ENCODE measurements at regions not wholly inside any gene's neighbourhood (a gene's known extent, or its start where the extent isn't known, plus 50 kb on each side); places are given as distances from the start of the nearest gene placed in this dataset.
"Not testable (repeated sequence)": the region's sequence is repeated elsewhere in the genome, so short reads cannot be mapped to it uniquely, and the experiment has no call there.

DNA sequence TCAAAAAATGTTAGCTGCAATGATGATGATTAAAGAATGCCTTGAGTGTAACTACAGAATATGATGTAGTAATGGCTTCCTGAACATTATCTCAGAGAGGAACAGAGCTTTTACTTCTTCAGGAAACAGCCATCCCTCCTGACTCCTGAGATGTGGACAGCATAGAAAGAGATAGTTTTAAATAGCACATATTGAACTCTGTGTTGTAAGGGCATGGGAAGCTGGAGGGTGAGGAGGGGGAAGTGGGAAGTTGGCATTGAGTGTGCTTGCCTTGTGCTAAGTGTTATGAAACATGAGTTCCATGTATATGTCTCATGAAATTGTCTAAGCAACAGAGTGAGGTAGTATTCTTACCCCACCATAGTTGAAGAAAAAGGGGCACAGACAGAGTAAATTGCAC lies 161.5 kb upstream of the SLC28A3 start:
- no peak for FAIRE-seq
- DNase-seq (ENCODE audit: insufficient read length, low spot score), result no peak
- TF ChIP-seq POLR2A (IDR thresholded peaks at IDR 0.05; ENCODE audit: low read depth, low read length), result no peak

DNA sequence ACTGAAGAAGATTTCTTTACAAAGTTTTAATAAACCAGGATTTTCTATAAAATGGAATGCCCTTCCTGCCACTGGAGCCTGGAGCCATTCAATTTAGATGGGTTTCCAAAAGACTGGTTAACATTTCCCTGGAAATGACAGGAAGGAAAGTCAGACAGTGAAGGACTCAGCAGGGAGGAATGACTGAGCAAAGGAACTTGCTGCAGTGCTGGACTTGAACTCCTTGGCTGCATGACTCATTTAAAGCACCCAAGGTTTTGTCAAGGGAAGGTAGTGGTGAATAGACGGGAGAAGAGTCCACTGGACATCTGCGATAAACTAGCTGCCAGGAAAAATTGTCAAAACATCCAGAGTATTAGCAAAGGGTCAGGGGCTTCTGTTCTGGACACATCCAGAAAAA lies 163.8 kb upstream of the SLC28A3 start:
- DNase-seq (ENCODE audit: insufficient read length, low spot score) (no peak), FAIRE-seq (peak; percentile 64)
- TF ChIP-seq POLR2A (IDR thresholded peaks at IDR 0.05; ENCODE audit: low read depth, low read length), result no peak

DNA sequence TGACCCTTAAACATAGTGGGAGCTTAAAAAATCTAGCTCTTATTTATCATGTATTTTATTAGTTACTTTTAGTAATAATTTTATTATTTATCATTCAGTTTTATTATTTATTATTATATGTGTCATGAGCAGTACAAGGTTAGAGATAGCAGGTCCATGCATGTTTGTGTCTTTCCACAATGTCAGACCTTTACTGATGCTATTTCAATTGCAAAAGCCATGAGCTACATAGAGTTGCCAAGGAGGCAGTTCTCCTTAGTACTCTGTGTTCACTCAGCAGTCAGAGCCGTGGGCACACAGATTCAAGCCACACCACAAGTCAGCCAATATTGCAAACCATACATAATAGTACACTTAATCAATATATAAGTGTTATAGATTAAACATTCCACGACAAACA lies 157.9 kb upstream of the NTRK2 start:
- FAIRE-seq, result no peak
- TF ChIP-seq POLR2A (IDR thresholded peaks at IDR 0.05; ENCODE audit: low read depth, low read length), result no peak
- no peak for DNase-seq (ENCODE audit: insufficient read length, low spot score)

DNA sequence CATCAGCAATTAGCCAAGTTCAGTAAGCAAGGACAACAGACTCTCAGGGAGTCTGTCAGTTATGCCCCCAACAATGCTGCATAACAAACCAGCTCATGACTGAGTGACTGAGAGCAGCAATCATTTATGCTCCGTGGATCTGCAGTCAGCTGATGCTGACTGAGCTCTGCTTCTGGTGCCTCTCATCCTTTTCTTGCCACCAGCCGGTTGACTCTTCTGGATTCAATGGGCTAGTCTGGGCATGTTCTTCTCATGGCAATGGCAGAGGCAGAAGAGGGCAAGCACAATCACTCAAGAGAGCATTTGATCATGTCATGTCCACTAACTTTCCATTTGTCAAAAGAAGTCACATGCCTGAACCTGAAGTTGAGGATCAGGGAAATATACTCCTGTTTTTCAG lies 157.0 kb upstream of the NTRK2 start:
- no peak for TF ChIP-seq POLR2A (IDR thresholded peaks at IDR 0.05; ENCODE audit: low read depth, low read length)
- FAIRE-seq, result no peak
- DNase-seq (ENCODE audit: insufficient read length, low spot score), result no peak

DNA sequence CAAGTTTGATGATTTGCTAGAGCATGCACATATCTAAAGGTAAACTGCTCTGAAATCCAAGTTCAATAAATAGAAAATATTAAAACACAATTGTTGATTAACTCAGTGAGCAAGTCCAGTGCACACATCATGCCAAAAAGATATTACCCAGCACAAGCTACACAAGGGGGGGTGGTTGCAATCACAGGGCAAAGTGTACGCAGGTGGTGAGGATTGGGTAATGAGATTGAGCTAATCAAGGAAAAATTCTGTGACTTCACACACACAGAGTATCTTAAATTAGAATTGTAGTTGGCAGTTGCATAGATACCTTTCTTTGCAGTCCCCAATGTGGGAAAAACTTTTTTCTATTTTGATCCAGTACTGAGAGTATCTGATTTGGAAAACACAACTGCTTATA lies 156.1 kb upstream of the NTRK2 start:
- no peak for TF ChIP-seq POLR2A (IDR thresholded peaks at IDR 0.05; ENCODE audit: low read depth, low read length)
- DNase-seq (ENCODE audit: insufficient read length, low spot score), result no peak
- no peak for FAIRE-seq

DNA sequence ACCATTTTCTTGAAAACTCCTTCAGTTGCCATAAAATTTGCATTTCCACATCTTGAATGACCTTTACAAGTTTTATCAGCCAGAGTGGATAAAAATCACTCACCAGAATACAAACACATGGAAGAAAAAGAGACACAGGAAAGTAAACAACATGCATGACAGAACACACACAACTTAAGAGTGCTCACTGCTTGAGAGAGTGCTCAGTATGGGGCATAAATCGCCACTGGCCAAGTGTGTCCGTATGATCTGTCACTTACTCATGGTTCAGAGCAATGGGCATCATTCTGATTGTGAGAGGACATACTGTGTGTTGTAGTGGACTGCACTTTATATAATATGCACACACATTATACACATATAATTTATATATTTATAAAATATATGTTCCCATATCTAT lies 155.6 kb upstream of the NTRK2 start:
- FAIRE-seq (no peak), DNase-seq (ENCODE audit: insufficient read length, low spot score) (no peak)
- no peak for TF ChIP-seq POLR2A (IDR thresholded peaks at IDR 0.05; ENCODE audit: low read depth, low read length)

DNA sequence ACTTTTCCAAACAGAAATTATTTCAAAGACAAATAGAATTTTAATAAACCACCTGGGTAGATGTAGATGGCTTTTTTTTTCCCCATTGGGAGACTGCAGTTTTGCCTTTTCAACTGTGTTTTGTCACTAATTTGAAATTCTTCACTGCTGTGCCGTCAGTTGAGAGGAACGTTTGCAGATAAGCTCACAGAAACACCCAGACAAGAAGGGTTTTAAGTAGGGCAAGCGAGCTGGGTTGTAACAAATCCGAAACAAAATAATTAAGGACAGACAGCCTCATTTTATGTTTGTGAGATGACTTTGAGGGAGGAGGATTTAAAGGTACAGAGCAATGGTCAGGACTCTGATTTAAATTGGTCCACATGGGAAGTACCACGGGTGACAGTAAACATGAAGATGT lies 155.1 kb upstream of the NTRK2 start:
- FAIRE-seq (no peak), DNase-seq (ENCODE audit: insufficient read length, low spot score) (no peak)
- TF ChIP-seq POLR2A (IDR thresholded peaks at IDR 0.05; ENCODE audit: low read depth, low read length), result no peak

DNA sequence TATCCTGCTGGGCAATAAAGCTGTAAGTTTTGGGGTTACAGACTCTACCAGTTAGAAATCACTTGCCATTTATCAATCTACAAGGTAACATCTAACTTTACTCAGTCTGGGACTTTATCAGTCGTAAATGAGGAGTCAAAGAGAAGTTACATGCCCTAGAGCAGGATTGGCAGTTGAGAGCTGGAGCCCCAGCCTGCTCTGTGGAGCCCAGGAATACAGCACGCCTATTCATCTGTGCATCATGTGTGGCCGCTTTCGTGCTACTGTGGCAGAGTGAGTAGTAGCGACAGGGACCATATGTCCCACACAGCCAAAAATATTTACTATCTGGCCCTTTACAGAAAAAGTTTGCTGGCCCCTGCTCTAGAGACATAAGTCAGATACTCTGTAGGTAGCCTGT lies 152.5 kb upstream of the NTRK2 start:
- FAIRE-seq (no peak), DNase-seq (ENCODE audit: insufficient read length, low spot score) (no peak)
- no peak for TF ChIP-seq POLR2A (IDR thresholded peaks at IDR 0.05; ENCODE audit: low read depth, low read length)

DNA sequence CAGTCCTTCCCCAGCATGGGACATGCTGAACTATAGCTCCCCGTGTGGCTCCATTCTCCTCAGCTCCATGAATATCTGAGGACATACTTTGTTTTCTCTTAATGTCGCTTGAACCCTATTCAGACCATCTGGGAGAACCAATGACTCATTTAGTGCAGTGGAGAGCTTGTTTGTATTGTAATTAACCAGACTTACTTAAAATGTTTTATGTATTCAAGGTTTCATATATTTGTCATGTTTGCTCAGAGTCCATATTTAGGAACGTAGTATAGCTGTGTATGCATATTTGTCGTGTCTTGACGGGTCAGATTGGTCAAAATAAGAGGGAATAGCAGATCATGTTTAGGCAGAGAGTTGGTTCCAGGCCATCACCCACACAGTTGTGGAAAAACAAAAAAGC lies 150.1 kb upstream of the NTRK2 start:
- FAIRE-seq (no peak), DNase-seq (ENCODE audit: insufficient read length, low spot score) (no peak)
- TF ChIP-seq POLR2A (IDR thresholded peaks at IDR 0.05; ENCODE audit: low read depth, low read length), result no peak

DNA sequence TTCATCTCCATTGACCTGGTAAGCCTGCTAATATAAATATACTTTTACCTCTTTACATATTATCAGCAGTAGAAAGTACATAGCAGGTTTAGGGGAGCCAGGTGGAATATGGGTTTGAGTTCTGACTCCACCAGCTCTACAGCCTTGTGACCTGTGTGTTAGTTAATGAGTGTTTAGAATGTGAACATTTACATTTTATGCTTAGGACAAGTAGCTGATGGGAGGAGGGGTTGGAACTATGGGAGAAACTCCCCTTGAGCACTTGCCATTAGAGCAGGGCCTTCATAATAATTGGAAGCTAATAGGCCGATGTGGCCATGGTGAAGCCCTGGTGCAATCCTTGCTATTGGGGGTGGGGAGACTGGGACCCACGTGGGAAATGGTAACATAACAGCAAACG lies 148.3 kb upstream of the NTRK2 start:
- TF ChIP-seq POLR2A (IDR thresholded peaks at IDR 0.05; ENCODE audit: low read depth, low read length), result no peak
- FAIRE-seq (no peak), DNase-seq (ENCODE audit: insufficient read length, low spot score) (no peak)

DNA sequence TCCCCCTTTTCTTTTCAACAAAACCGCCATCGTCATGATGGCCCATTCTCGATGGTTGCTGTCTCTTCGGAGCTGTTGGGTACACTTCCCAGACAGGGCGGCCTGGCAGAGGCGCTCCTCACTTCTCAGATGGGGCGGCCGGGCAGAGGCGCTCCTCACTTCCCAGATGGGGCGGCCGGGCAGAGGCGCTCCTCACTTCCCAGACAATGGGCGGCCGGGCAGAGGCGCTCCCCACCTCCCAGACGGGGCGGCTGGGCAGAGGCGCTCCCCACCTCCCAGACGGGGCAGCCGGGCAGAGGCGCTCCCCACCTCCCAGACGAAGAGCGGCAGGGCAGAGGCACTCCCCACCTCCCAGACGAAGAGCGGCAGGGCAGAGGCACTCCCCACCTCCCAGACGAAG lies 143.3 kb upstream of the NTRK2 start:
- DNase-seq (ENCODE audit: insufficient read length, low spot score); FAIRE-seq: not testable (repeated sequence)

DNA sequence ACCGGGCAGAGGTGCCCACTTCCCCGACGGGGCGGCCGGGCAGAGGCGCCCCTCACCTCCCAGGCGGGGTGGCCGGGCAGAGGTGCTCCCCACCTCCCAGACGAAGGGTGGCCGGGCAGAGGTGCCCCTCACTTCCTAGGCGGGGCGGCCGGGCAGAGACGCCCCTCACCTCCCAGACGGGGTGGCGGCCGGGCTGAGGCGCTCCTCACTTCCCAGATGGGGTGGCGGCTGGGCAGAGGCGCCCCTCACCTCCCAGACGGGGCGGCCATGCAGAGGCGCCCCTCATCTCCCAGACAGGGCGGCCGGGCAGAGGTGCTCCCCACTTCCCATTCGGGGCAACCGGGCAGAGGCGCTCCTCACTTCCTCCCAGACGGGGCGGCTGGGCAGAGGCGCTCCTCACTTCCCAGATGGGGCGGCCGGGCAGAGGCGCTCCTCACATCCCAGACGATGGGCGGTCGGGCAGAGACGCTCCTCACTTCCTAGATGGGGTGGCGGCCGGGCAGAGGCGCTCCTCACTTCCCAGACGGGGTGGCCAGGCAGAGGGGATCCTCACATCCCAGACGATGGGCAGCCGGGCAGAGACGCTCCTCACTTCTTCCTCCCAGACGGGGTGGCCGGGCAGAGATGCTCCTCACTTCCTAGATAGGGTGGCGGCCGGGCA lies 142.3 kb upstream of the NTRK2 start:
- not testable (repeated sequence) for DNase-seq (ENCODE audit: insufficient read length, low spot score)

DNA sequence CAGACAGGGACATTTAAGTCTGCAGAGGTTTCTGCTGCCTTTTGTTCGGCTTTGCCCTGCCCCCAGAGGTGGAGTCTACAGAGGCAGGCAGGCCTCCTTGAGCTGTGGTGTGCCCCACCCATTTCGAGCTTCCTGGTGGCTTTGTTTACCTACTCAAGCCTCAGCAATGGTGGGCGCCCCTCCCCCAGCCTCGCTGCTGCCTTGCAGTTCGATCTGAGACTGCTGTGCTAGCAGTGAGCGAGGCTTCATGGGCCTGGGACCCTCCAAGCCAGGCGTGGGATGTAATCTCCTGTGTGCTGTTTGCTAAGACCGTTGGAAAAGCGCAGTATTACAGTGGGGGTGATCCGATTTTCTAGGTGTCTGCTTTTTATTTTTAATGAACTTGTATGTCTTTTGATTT lies 133.6 kb upstream of the NTRK2 start:
- not testable (repeated sequence) for FAIRE-seq; DNase-seq (ENCODE audit: insufficient read length, low spot score)

More for the DNA sequence above, 142.3 kb upstream of the NTRK2 start:
- FAIRE-seq, result not testable (repeated sequence)

DNA sequence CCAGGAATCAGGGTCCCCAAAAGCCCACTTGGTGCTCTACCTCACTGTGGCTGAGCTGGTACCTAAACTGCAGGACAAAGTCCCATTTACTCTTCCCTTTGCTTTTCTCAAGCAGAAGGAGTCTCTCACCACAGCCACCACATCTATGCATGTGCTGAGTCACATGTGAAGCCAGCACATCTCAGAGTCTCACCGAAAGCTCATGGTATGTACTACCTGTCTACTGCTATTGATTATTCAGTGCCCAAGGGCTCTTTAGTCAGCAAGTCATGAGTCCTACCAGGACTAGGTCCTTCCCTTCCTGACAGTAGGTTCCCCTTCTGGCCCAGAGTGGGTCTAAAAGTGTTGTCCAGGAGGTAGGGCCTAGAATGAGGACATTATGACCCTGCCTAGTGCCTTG lies 130.7 kb upstream of the NTRK2 start:
- no peak for TF ChIP-seq POLR2A (IDR thresholded peaks at IDR 0.05; ENCODE audit: low read depth, low read length)
- FAIRE-seq, result no peak

DNA sequence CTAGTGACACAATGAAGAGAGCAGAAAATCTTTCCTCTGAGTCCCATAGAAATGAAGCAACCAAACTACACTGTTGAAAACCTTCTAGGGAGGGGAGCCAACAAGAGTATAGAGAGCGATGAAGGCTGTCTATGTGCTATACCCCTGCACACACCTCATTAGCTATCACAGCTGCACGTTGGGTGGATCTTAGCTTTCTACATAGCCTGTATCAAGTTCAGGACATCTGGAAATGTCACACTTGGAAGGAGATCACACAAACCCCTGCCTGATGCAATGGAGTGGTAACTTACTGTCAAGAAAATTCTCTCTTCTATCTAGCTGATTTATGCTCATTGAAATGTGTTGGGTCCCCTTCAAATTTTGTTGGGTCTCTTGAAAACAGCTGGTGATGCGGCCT lies 127.0 kb upstream of the NTRK2 start:
- TF ChIP-seq POLR2A (IDR thresholded peaks at IDR 0.05; ENCODE audit: low read depth, low read length), result no peak
- FAIRE-seq (no peak), DNase-seq (ENCODE audit: insufficient read length, low spot score) (no peak)

More for the DNA sequence above, 130.7 kb upstream of the NTRK2 start:
- no peak for DNase-seq (ENCODE audit: insufficient read length, low spot score)

DNA sequence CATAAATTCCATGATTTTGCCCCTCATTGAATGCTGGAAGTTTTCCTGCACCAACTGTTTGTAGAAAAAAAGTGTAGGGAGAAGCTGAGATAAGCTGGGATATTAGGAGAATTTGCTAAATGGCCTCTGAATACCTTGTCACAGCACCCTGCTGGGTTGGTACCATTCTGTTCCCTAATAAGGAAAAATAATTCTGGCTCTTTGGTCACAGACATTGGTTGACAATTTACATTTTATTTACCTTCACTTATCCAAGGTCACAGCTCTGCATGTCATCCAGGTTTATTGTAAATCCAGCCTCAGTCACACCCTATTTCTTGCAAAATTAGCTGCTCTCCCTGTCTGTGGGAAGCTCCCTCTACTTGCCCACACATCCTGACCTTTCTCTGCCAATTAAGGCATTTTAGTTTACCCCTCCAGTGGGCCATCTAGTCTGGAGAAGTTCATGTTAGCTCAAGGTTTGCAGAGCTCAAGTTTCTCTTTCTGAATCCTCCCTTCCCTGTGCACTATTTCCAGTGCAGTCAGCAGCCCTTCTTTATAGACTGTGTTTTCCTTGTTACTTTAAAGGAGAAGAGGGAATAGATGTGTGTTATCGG lies 115.4 kb upstream of the NTRK2 start:
- DNase-seq (ENCODE audit: insufficient read length, low spot score) (no peak), FAIRE-seq (no peak)
- no peak for TF ChIP-seq POLR2A (IDR thresholded peaks at IDR 0.05; ENCODE audit: low read depth, low read length)

All from H54 (cell line).